NCI-H2227 (cell line): ENCODE measurements at regions not wholly inside any gene's neighbourhood (a gene's known extent, or its start where the extent isn't known, plus 50 kb on each side); places are given as distances from the start of the nearest gene placed in this dataset.
A peak's percentile ranks its signal among the peaks of the same experiment; 100 is the strongest.

Experiments used
- DNase-seq: peaks from one replicate; lab custom pipeline; 2025; ENCODE audit not compliant: unreplicated experiment; lab: John Stamatoyannopoulos, UW

DNA sequence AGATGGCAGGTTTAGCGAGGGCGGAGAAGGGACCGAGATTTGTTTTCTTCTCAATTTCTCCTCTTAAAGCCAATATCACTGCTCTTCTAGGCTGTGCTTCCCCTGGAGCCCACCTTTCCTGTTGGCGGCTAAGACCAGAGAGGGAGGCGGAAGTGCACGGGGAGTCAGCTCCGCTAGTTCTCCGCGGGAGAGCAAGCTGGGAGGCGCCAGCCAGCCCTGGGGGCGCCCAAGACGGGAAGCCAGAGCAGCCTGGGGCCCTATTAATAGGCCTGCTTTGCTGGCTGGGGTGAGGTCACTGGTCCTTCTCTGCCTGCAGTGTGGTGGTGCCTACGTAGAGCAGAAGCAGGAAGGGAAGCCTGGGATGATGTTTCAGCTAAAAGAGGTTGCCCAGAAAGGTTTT, 61.6 kb downstream of the LSM5 start:
- DNase-seq, result no peak

DNA sequence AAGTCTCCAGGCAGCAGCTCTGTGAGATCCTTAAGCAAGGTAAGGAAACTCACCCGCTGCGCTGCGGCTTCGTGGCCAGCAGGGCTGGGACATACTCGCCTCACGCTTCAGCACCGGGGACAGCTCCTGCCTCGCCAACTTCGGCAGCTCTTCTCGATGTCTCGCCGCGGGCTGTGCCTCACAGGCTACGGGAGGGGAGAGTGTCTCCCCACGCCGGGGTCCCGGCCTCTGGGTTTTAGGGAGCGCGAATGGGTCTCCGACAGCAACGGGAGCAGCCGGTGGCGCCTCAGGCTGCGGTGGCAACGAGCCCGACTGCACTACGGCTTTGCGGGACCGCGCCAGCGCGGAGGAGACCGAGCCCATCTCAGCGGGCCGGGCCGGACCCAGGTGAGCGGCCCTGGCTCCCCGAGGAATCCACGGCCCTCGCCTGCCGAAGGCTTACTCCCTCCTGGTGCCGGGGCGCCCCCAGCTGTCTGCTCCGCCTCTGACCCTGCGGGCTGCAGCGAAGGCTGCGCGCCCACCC, 62.4 kb downstream of the LSM5 start:
- peak; percentile 47 for DNase-seq

DNA sequence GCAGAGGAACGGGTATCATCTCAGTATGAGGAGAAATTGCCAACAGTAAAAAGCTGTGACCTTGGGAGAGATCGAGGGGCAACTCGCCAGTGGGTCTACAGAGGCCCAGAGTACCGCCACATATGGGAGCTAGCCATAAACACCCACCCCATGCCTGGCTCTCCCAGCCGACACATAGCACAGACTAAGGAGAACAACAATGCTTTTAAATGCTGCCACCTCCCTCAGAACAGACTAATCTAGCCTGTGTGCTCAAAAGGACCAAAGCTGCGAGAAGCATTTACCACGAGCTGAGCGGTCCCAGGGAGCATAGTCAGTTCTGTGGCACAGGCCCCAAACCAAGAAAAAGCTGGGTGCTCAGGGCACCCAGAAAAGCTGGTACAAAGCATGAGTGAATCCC, 73.3 kb downstream of the LSM5 start:
- DNase-seq, result no peak

DNA sequence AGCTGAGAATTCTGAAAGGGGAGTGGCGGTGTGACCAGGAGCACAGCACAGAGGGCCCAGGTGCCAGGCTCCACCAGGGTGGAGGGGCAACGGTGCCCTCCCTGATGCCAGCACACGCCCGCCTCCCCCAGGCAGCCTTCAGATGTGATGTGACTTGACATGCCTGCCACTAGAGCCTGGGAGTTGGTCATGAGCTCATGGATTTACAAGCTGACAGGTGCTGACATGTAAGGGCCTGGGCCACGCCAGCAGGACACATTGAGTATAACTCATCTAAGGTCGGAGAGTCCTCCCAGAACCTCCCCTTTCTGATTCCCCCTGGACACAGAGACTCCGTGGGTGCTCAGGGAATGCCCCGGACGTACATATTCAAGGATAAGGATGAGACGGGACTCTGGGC, 74.2 kb downstream of the LSM5 start:
- DNase-seq, result no peak

- DNase-seq, result no peak
Observed at GRCh38 chr7:32415519-32415918, 74.7 kb downstream of the LSM5 start.

DNA sequence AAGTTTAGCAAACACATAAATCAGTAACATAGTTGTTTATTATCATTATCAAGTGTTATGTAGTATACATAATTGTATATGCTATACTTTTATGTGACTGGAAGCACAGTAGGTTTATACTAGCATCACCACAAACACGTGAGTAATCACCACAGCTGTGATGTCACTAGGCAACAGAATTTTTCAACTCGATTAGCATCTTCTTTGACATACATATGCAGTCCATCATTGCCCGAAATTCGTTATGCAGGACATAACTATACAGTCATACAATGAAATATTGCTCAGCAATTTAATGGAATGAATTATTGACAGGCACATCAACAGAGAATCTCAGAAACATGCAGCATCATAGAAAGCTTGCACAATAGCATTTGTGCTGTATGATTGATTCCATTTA, 77.7 kb downstream of the LSM5 start:
- DNase-seq, result no peak

DNA sequence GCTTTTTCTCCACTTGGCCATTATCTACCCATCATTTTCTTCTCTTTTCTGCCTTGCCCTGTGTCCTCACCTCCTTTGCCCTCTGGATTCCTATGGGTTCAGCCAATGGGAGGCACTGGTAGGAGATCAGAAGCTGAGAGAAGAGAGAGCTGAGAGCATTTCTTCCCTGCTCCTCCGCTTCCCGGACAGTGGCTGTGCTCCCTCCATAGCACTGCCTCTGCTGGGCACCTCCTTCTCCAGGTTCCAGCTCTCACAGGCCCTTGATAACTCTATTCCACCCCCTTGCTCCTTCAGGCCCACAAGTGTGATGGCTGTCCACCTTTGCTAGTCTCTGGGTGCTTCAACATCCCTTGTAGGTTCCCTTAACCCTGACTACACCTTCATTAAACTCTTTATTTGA, 79.6 kb downstream of the LSM5 start:
- DNase-seq, result no peak

DNA sequence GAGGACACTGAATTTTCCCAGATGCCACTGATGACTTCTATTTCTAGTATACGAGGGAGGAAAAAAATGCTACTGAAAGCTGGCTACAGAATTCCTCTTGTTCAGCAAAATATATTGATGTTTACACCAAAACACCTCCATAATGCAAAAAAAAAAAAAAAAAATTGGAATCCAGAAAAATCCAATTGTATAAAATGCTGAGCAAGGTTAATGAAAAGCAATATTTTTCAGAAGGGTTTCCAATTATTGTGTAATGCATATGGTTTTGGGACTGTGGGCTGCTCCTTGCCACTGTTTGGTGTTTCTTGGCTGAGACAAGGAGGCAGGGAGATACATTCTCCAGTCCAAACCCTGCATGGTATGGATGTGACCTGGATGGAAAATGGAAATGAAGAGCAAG, 83.8 kb downstream of the LSM5 start:
- no peak for DNase-seq

GRCh38 chr7:32403463-32404229, 86.5 kb downstream of the LSM5 start:
- no peak for DNase-seq

DNA sequence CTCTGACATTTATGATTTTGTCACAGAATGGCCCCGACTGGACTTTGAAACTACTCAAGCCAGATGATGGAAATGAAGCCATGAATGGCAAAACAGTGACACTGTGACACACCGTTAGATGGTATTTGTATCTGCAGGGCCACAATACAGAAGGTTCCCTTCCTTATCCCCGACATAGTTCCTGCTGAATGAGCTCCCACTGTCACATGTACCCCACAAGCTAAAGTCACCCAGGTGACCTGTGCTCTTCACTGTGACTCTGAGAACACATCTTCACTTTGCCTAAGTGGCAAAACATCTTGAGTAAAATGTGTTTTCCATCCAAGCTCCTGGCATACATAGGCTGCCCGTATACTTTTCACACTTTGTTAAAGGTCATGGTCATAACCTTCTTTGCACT, 89.5 kb downstream of the LSM5 start:
- no peak for DNase-seq

DNA sequence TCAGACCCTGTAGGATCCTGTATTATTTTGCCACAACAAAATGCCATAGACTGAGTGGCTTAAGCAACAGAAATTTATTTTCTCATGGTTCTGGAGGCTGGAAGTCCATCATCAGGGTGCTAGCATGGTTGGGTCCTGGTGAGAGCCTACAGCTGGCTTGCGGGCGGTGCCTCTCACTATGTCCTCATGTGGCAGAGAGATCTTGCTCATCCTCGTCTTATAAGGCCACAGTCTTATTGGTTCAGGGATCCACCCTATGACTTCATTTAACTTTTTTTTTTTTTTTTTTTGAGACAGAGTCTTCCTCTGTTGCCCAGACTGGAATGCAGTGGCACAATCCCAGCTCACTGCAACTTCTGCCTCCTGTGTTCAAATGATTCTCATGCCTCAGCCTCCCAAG, 90.9 kb downstream of the LSM5 start:
- no peak for DNase-seq

DNA sequence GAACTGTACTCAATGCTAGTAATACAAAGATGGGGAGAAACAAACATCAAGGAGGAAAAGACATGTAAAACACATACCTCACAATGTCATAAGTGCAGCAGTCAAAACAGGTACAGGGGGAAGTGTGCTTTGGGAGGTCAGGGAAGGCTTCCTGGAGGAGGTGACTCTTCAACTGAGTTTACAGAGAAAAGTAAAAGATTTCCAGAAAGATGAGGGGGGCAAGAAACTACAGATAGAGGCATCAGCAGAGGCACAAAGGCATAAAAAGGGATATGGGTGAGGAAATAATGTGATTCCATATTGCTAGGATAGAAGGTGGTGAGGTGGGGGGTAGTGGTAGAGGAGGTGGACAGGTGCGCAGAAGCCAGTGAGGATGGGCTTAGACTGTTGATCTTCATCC, 95.0 kb downstream of the LSM5 start:
- DNase-seq, result no peak

DNA sequence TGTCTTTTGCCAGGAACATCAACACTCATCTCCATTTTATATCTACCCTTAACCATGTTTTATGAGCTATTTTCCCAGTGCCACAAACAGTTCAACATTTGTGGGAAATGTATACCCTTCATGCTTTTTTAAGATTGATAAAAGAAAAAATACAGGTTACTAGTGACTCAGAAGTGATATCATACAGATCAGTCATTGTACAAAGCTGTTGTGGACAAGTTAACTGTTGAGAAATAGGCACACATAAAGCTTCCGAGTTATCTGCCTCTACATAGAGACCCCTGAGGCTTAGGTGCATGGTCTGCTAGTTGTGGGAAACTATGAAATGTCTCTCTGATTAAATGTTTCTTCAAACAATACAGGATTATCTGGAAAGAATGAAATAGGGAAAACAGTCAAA, 96.3 kb downstream of the LSM5 start:
- no peak for DNase-seq

DNA sequence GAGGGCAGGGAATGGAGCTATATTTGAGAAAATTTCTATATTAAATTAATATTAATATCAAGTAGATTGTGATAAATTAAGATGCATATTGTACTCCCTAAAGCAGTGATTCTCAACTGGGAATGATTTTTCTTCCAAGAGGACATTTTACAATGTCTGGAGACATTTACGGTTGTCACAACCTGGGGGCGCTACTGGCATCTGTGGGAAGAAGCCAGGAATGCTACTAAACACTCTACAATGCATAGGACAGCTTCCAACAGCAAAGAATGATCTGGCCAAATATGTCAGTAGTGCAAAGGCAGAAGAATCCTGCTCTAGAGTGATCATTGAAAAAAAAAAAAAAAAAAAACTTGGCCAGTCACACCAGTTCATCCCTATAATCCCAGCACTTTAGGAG, 100.0 kb downstream of the LSM5 start:
- no peak for DNase-seq

GRCh38 chr7:32385316-32385956, 104.7 kb downstream of the LSM5 start:
- no peak for DNase-seq

DNA sequence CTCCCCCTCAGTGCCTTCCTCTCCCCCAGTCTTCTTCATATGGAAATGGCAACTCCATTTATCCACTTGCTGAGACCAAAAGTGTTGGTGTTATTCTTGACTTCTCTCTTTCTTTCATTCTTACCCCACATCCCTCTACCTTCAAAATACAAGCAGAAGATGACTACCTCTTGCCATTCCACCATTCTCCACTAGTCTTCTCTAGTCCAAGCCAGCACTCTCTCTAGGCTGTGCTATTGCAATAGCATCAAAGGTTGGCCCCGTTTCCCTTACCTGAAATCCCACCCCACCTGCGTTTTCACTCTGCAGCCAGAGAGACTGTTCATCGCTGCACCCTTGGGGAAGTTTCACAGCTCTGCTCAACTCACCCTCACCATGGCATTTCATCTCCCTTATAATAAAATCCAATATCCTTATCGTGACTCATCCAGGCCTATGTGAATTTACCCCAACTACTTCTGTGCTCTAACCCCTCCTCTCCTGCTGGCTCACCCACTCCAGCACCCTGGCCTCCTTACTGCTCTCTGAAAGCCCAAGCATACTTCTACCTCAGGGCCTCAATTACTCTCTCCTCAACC, 109.1 kb downstream of the LSM5 start:
- no peak for DNase-seq

DNA sequence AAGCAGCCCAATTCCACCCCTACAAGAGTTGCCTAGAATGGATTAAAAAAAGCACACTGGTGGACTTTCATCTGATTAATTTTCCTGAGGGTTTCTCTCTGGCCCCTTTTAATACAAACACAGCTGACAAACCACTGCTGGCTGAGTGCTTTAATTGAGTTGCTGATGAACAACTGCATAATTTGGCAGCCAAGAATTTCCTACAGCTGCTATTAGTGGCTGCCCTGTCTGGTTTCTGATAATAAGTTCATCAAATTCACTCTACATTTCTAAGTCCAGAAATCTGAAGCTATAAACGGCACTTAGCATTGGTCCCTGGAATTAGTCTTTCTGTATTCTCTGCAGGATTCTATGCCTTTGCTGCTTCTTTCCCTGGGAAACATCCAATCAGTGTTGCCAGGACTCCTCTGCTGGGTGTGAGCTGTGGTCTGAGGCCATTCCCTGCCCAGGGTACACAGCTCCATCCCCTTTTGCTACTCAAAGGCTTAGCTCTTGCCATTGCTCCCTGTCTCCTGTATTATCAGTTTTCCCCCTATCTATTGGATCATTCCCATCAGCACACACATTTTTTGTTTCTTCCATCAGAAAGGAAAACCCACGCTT, 110.6 kb downstream of the LSM5 start:
- DNase-seq, result no peak

- no peak for DNase-seq
Observed at GRCh38 chr7:32378988-32379387, 111.2 kb downstream of the LSM5 start.

GRCh38 chr7:32364581-32364980, 125.6 kb downstream of the LSM5 start:
- no peak for DNase-seq

GRCh38 chr7:32360127-32360526, 130.1 kb downstream of the LSM5 start:
- no peak for DNase-seq

- no peak for DNase-seq
Observed at GRCh38 chr7:32357535-32358277, 132.5 kb downstream of the LSM5 start.
